HG02884 (cell line): ENCODE measurements at regions not wholly inside any gene's neighbourhood (a gene's known extent, or its start where the extent isn't known, plus 50 kb on each side); places are given as distances from the start of the nearest gene placed in this dataset.

Source experiments
- ATAC-seq: cut with Tn5 transposase; IDR thresholded peaks from one replicate; pipeline ENCODE4 v1.9.1; 2021; ENCODE audit warnings: mild to moderate bottlenecking, moderate library complexity; ENCODE audit not compliant: unreplicated experiment

GRCh38 chr4:177103619-177104018, 206.1 kb upstream of the NEIL3 start:
- no peak for ATAC-seq

GRCh38 chr4:177105536-177105935, 204.1 kb upstream of the NEIL3 start:
- no peak for ATAC-seq

GRCh38 chr4:177107288-177107921, 202.3 kb upstream of the NEIL3 start:
- ATAC-seq, result no peak

GRCh38 chr4:177108708-177109107, 201.0 kb upstream of the NEIL3 start:
- ATAC-seq, result no peak

GRCh38 chr4:177109769-177110168, 199.9 kb upstream of the NEIL3 start:
- no peak for ATAC-seq

GRCh38 chr4:177116161-177116560, 193.5 kb upstream of the NEIL3 start:
- no peak for ATAC-seq

GRCh38 chr4:177117256-177117655, 192.4 kb upstream of the NEIL3 start:
- ATAC-seq, result no peak

GRCh38 chr4:177118596-177118995, 191.1 kb upstream of the NEIL3 start:
- no peak for ATAC-seq

GRCh38 chr4:177119021-177119471, 190.6 kb upstream of the NEIL3 start:
- ATAC-seq, result no peak

- no peak for ATAC-seq
Measured at GRCh38 chr4:177119691-177120090, 190.0 kb upstream of the NEIL3 start.

- no peak for ATAC-seq
Measured at GRCh38 chr4:177123811-177124210, 185.9 kb upstream of the NEIL3 start.

GRCh38 chr4:177124349-177125064, 185.2 kb upstream of the NEIL3 start:
- ATAC-seq, result no peak

GRCh38 chr4:177125656-177126055, 184.0 kb upstream of the NEIL3 start:
- ATAC-seq, result no peak

GRCh38 chr4:177127658-177128057, 182.0 kb upstream of the NEIL3 start:
- no peak for ATAC-seq

- ATAC-seq, result no peak
Measured at GRCh38 chr4:177128306-177128705, 181.4 kb upstream of the NEIL3 start.

GRCh38 chr4:177131736-177132135, 177.9 kb upstream of the NEIL3 start:
- no peak for ATAC-seq

GRCh38 chr4:177147668-177148067, 162.0 kb upstream of the NEIL3 start:
- no peak for ATAC-seq

- no peak for ATAC-seq
Measured at GRCh38 chr4:177155454-177155853, 154.2 kb upstream of the NEIL3 start.

- ATAC-seq, result no peak
Measured at GRCh38 chr4:177159600-177159999, 150.1 kb upstream of the NEIL3 start.

GRCh38 chr4:177161781-177162180, 147.9 kb upstream of the NEIL3 start:
- no peak for ATAC-seq

- ATAC-seq, result no peak
Measured at GRCh38 chr4:177163532-177163931, 146.1 kb upstream of the NEIL3 start.

GRCh38 chr4:177171588-177171987, 138.1 kb upstream of the NEIL3 start:
- ATAC-seq, result no peak

- no peak for ATAC-seq
Measured at GRCh38 chr4:177175473-177175872, 134.2 kb upstream of the NEIL3 start.
